GM19351 (cell line): ENCODE measurements at regions not wholly inside any gene's neighbourhood (a gene's known extent, or its start where the extent isn't known, plus 50 kb on each side); places are given as distances from the start of the nearest gene placed in this dataset.
"Not testable (repeated sequence)": the region's sequence is repeated elsewhere in the genome, so short reads cannot be mapped to it uniquely, and the experiment has no call there.

Experiments
- ATAC-seq: cut with Tn5 transposase; IDR thresholded peaks from one replicate; pipeline ENCODE4 v1.9.1; 2021; ENCODE audit warnings: mild to moderate bottlenecking, moderate library complexity; ENCODE audit not compliant: unreplicated experiment

- no peak for ATAC-seq
These were observed 227.4 kb upstream of the AZI2 start for GRCh38 chr3:28575746-28576613.

GRCh38 chr3:28576614-28577200 lies 228.1 kb upstream of the AZI2 start:
- ATAC-seq, result no peak

DNA sequence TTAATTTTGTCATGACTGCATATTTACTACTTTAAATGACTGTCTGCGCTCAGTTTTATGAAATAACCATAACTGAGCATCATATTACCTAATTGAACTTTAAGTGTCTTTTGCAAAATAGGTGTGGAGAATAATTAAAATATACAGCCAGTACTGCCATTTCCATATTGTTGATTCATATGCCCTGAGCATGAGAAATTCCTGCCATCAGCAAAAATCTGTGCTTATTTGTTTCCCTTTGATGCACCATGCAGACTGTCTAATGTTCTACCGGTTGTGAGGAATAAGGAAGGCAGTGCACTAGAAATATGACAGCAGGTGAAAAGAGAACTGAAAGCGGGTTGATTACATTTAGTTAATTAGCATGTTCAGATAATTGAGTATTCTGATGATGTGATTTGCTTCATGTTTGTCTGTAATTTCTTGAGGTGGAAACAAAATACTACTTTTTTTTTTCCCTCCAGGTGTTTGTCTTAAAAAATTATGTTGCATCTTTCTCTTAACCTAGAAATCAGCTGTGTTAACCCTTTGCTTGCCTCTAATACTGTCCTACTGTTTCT lies 229.4 kb upstream of the AZI2 start:
- no peak for ATAC-seq

- ATAC-seq, result no peak
These were observed 237.7 kb upstream of the AZI2 start for GRCh38 chr3:28586325-28586724.

- no peak for ATAC-seq
These were observed 239.1 kb upstream of the AZI2 start for GRCh38 chr3:28587723-28588122.

DNA sequence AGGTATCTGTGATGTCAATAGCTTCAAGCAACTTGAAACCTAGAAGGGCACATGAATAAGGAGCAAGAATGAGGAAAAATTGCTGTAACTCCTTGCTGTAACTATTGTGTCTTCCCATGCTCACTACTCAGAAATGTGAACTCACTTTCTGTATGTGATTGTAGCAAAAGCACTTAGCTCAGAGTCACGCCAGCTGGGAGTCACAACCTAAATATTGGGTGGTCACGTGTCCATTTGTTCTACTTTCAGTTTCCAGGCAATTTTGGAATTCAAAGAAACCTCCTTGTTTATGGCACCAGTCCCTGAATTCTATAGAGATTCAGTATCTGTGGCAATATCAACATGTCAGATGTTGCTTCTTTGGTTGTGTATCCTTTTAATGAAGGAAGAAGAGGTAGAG lies 241.6 kb upstream of the AZI2 start:
- peak; percentile 31 for ATAC-seq

GRCh38 chr3:28590860-28591259 lies 242.2 kb upstream of the AZI2 start:
- no peak for ATAC-seq

DNA sequence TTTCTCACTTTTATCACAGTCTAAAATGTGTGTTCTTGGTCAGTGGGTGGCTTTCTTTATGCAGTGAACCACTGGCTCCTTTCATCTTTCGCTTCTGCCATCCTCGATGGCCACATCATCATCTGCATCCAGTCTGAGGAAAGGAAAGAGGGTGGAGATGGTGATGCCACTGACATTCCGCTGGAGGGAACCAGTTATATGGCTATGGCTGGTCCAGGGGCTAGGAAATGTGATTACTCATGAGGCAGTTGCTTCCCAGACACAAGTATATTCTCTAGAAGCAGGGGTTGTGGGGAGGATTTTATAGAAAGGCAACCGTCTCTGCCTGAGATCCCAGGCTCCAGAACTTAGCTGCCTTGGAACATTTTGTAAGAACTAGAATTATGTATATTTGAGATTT lies 246.7 kb upstream of the AZI2 start:
- ATAC-seq, result no peak

GRCh38 chr3:28597452-28597851 lies 248.8 kb upstream of the AZI2 start:
- no peak for ATAC-seq

GRCh38 chr3:28598165-28598564 lies 249.5 kb upstream of the AZI2 start:
- no peak for ATAC-seq

GRCh38 chr3:28601291-28601690 lies 252.7 kb upstream of the AZI2 start:
- no peak for ATAC-seq

- ATAC-seq, result no peak
These were observed 257.7 kb upstream of the AZI2 start for GRCh38 chr3:28606283-28606682.

DNA sequence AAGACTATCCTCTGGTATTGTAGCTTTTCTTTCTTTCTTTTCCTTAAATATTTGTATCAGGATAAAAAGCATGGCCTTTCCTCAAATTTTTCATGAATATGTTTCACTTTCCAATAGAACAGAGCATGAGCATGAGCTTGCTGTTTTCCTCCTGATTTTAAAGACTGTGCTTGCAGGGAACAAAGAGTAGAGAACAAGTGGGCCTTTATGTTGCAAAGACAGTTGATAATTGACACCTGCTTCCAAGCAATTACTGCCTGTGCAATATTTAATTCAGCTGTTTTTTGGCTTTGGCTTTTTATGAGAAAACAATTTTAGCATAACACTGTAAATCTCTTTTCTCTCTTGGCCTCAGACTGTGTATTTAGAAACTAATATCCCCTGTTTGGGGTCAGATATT lies 263.6 kb upstream of the AZI2 start:
- ATAC-seq, result no peak

DNA sequence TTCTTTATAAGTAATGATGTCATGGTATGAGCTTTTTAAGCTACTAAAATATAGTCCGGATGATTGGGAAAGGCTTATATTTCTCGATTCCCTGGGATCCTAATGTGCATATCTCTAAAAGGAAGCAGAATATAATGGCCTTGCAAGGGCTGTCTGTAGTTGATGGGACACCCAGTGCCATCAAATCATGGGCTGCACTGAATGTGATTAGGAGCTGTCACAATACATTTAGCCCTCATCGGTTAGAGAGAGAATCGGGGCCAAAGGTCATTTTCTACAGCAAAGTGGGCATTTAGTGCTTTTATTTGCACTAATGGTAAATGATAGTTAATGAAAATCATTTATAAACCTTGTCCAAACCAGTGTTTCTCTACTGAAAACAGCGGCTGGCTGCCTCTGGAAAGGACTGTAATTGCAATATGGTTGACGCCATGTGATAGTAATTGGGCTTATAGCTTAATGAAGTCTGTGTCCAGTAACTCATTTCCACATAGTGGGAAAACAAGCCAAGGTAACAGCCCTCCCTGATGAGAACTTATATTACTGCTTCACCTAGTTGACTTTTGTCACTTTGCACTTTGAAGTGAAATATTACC lies 265.0 kb upstream of the AZI2 start:
- ATAC-seq, result no peak

- no peak for ATAC-seq
These were observed 266.4 kb upstream of the AZI2 start for GRCh38 chr3:28615071-28615470.

- no peak for ATAC-seq
These were observed 267.3 kb upstream of the AZI2 start for GRCh38 chr3:28615971-28616370.

DNA sequence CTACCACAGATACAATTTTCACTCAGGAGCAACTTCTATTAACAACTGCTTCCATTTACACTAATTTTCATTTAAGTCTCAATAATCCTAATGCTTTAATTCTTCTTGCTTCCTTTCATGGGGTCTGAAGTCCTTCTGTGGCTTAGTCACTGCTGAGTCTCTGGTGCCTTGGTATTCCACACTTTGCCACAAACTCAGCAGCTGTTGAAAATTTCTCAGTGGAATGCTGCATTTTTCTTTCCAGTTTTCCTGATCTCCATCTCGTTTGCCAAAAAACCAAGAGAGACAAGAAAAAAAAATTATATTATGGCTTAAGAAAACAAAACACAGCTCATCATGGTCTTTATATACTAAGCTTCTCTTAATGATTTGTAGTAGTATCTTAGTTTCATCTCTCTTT lies 269.2 kb upstream of the AZI2 start:
- ATAC-seq, result no peak

- no peak for ATAC-seq
These were observed 274.5 kb upstream of the AZI2 start for GRCh38 chr3:28623106-28623505.

DNA sequence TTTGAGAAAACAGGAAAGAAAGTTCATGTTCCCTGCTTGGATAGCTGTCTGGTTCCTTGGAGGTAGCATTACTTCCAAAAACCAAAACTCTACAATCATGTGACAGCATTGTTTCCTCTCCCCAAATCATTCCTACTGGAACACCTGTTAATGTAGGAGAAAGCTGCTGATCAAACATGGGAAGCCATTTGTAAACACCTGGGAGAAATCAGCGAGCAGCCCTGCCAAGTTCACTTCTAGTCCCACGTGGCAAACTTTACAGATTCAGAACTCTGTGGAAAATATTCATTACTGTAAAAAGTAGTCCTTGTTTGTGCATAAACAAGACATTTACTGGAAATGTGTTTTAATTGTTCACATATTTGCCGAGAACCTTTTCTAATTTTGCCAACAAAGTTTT lies 275.5 kb upstream of the AZI2 start:
- no peak for ATAC-seq

GRCh38 chr3:28627843-28628242 lies 279.2 kb upstream of the AZI2 start:
- not testable (repeated sequence) for ATAC-seq

- ATAC-seq, result no peak
These were observed 285.4 kb upstream of the AZI2 start for GRCh38 chr3:28634019-28634418.

- no peak for ATAC-seq
These were observed 289.1 kb upstream of the AZI2 start for GRCh38 chr3:28637742-28638141.
